HEK293 (cell line): ENCODE measurements at regions not wholly inside any gene's neighbourhood (a gene's known extent, or its start where the extent isn't known, plus 50 kb on each side); places are given as distances from the start of the nearest gene placed in this dataset.

Experiments used
- CTCF ChIA-PET: fragments of 350-600 bp; formaldehyde crosslinking; extraction: SDS; loops from one replicate; lab custom pipeline; 2021; ENCODE audit warnings: antibody characterized with exemption; lab: Yijun Ruan, JAX
- POLR2A ChIA-PET: fragments of 300-600 bp; formaldehyde crosslinking; extraction: SDS; loops from one replicate; lab custom pipeline; 2020; ENCODE audit warnings: antibody characterized with exemption, inconsistent platforms; lab: Yijun Ruan, JAX
- H3K27ac ChIP-seq: fragments of 200-500 bp; sonication (Bioruptor generic); 2 replicates; pipeline ENCODE4 v1.5.1; 2014; ENCODE audit warnings: low read depth, low read length, control low read depth, inconsistent platforms; ENCODE audit errors: extremely low read depth
- H3K36me3 ChIP-seq, 2 experiments: fragments of 200-500 bp in 1 of 2; sonication (Bioruptor generic) in 1 of 2; 1 replicate in 1 of 2; 2 replicates in 1 of 2; pipeline ENCODE4 v1.5.1; 2014 to 2017; ENCODE audit warnings: inconsistent platforms in 2 of 2, low read length in 2 of 2; ENCODE audit not compliant: control insufficient read depth in 2 of 2, insufficient read depth in 1 of 2
- H3K4me1 ChIP-seq: fragments of 200-500 bp; sonication (Bioruptor generic); 2 replicates; pipeline ENCODE4 v1.5.1; 2014; ENCODE audit warnings: mild to moderate bottlenecking, low read length, inconsistent platforms; ENCODE audit not compliant: control insufficient read depth, insufficient read depth
- H3K4me3 ChIP-seq: 2 replicates; pipeline ENCODE4 v1.5.1; 2011; ENCODE audit warnings: low read depth, mild to moderate bottlenecking, control low read depth, low read length, moderate library complexity
- H3K9me3 ChIP-seq: fragments of 200-500 bp; sonication (Bioruptor generic); 2 replicates; pipeline ENCODE4 v1.5.1; 2014; ENCODE audit warnings: low read depth, low read length, inconsistent platforms; ENCODE audit not compliant: control insufficient read depth, insufficient read depth
- BCL11B ChIP-seq: fragments of 450-650 bp; formaldehyde crosslinking; IDR thresholded peaks from 2 replicates; pipeline ENCODE4 v1.5.1; 2016; ENCODE audit warnings: low read depth, missing biosample characterization, missing genetic modification characterization
- HOXC10 ChIP-seq: sonication (generic); formaldehyde crosslinking; IDR thresholded peaks from 2 replicates; pipeline ENCODE4 v1.8.1; 2023; ENCODE audit warnings: mild to moderate bottlenecking, missing genetic modification reagents
- SP3 ChIP-seq: fragments of 450-650 bp; formaldehyde crosslinking; IDR thresholded peaks from 2 replicates; pipeline ENCODE4 v1.5.1; 2016; ENCODE audit warnings: missing biosample characterization, missing genetic modification characterization
- ZBTB1 ChIP-seq: fragments of 450-650 bp; formaldehyde crosslinking; IDR thresholded peaks from 2 replicates; pipeline ENCODE4 v1.5.1; 2016; ENCODE audit warnings: missing biosample characterization, missing genetic modification characterization
- ZBTB44 ChIP-seq: fragments of 450-650 bp; IDR thresholded peaks from 2 replicates; pipeline ENCODE4 v1.5.1; 2018; ENCODE audit warnings: missing biosample characterization, mild to moderate bottlenecking, missing genetic modification characterization
- ZNF146 ChIP-seq: fragments of 450-650 bp; formaldehyde crosslinking; IDR thresholded peaks from 2 replicates; pipeline ENCODE4 v1.5.1; 2016; ENCODE audit warnings: missing biosample characterization, missing genetic modification characterization
- ZNF155 ChIP-seq: fragments of 450-650 bp; formaldehyde crosslinking; IDR thresholded peaks from 2 replicates; pipeline ENCODE4 v1.5.1; 2016; ENCODE audit warnings: missing biosample characterization, missing genetic modification characterization
- ZNF214 ChIP-seq: fragments of 450-650 bp; formaldehyde crosslinking; IDR thresholded peaks from 2 replicates; pipeline ENCODE4 v1.5.1; 2017; ENCODE audit warnings: missing biosample characterization, mild to moderate bottlenecking, missing genetic modification characterization, borderline replicate concordance
- ZNF292 ChIP-seq: fragments of 450-650 bp; formaldehyde crosslinking; IDR thresholded peaks from 2 replicates; pipeline ENCODE4 v1.5.1; 2016; ENCODE audit warnings: low read depth, missing biosample characterization, missing genetic modification characterization, borderline replicate concordance
- ZNF366 ChIP-seq: fragments of 450-650 bp; formaldehyde crosslinking; conservative IDR thresholded peaks from 2 replicates; pipeline ENCODE4 v1.5.1; 2016; ENCODE audit warnings: missing biosample characterization, missing genetic modification characterization
- ZNF518A ChIP-seq: fragments of 450-650 bp; formaldehyde crosslinking; conservative IDR thresholded peaks from 2 replicates; pipeline ENCODE4 v1.5.1; 2016; ENCODE audit warnings: low read depth, missing biosample characterization, missing genetic modification characterization
- ZNF555 ChIP-seq: fragments of 450-650 bp; formaldehyde crosslinking; conservative IDR thresholded peaks from 2 replicates; pipeline ENCODE4 v1.5.1; 2017; ENCODE audit warnings: missing biosample characterization, mild to moderate bottlenecking, missing genetic modification characterization, inconsistent platforms
- ZNF626 ChIP-seq: fragments of 450-650 bp; sonication (Bioruptor Pico); formaldehyde crosslinking; IDR thresholded peaks from 2 replicates; pipeline ENCODE4 v1.5.1; 2018; ENCODE audit warnings: missing biosample characterization, missing genetic modification characterization, inconsistent platforms
- ZNF785 ChIP-seq: fragments of 450-650 bp; formaldehyde crosslinking; IDR thresholded peaks from 2 replicates; pipeline ENCODE4 v1.5.1; 2016; ENCODE audit warnings: missing biosample characterization, missing genetic modification characterization
- TF ChIP-seq, protein P1 (sequence below): fragments of 450-650 bp; formaldehyde crosslinking; conservative IDR thresholded peaks from 2 replicates; pipeline ENCODE4 v1.5.1; 2016; ENCODE audit warnings: low read depth, missing biosample characterization, missing genetic modification characterization

- H3K36me3 ChIP-seq, result no peaks in the 10 kb centered on the region
- H3K4me1 ChIP-seq, result no peaks in the 10 kb centered on the region
- H3K4me3 ChIP-seq, result no peak overlapping the region
- no peak for TF ChIP-seq ZNF555 (tag by site-specific recombination)
- TF ChIP-seq ZNF155 (tag by site-specific recombination), result no peak
- TF ChIP-seq, protein P1, sequence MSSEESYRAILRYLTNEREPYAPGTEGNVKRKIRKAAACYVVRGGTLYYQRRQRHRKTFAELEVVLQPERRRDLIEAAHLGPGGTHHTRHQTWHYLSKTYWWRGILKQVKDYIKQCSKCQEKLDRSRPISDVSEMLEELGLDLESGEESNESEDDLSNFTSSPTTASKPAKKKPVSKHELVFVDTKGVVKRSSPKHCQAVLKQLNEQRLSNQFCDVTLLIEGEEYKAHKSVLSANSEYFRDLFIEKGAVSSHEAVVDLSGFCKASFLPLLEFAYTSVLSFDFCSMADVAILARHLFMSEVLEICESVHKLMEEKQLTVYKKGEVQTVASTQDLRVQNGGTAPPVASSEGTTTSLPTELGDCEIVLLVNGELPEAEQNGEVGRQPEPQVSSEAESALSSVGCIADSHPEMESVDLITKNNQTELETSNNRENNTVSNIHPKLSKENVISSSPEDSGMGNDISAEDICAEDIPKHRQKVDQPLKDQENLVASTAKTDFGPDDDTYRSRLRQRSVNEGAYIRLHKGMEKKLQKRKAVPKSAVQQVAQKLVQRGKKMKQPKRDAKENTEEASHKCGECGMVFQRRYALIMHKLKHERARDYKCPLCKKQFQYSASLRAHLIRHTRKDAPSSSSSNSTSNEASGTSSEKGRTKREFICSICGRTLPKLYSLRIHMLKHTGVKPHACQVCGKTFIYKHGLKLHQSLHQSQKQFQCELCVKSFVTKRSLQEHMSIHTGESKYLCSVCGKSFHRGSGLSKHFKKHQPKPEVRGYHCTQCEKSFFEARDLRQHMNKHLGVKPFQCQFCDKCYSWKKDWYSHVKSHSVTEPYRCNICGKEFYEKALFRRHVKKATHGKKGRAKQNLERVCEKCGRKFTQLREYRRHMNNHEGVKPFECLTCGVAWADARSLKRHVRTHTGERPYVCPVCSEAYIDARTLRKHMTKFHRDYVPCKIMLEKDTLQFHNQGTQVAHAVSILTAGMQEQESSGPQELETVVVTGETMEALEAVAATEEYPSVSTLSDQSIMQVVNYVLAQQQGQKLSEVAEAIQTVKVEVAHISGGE (tag by site-specific recombination), result no peak
- TF ChIP-seq ZBTB1 (tag by site-specific recombination), result no peak
- TF ChIP-seq ZNF214 (tag by site-specific recombination), result no peak
- no peak for TF ChIP-seq ZBTB44 (tag by site-specific recombination)
- no peak for TF ChIP-seq ZNF518A
- TF ChIP-seq ZNF785 (tag by site-specific recombination), result no peak
- TF ChIP-seq ZNF292, result no peak
- no peak for TF ChIP-seq BCL11B (tag by site-specific recombination)
- no peak for TF ChIP-seq ZNF626 (tag by site-specific recombination)
- no peak for TF ChIP-seq ZNF146 (tag by site-specific recombination)
- TF ChIP-seq SP3 (tag by site-specific recombination), result no peak
- no peak for TF ChIP-seq HOXC10 (CRISPR knock-in tag)
- no peak for TF ChIP-seq ZNF366 (tag by site-specific recombination)
- H3K27ac ChIP-seq, result no peak overlapping the region
- H3K9me3 ChIP-seq, result no peaks in the 10 kb centered on the region
- ChIA-PET CTCF (no interaction called here), POLR2A (no interaction called here)
Measured at GRCh38 chr2:9738062-9738461, 105.2 kb upstream of the TAF1B start.
